CD1c-positive myeloid dendritic cell (primary cell): ENCODE measurements at regions not wholly inside any gene's neighbourhood (a gene's known extent, or its start where the extent isn't known, plus 50 kb on each side); places are given as distances from the start of the nearest gene placed in this dataset.
A peak's percentile ranks its signal among the peaks of the same experiment; 100 is the strongest.
"Not testable (repeated sequence)": the region's sequence is repeated elsewhere in the genome, so short reads cannot be mapped to it uniquely, and the experiment has no call there.

Source experiments
- DNase-seq: peaks from one replicate; pipeline ENCODE4 v3.0.0-alpha.2; 2016; ENCODE audit errors: extremely low spot score

- peak; percentile 79 for DNase-seq
Observed at GRCh38 chr7:106345421-106346166, 60.8 kb upstream of the NAMPT start.

GRCh38 chr7:106344861-106345260 lies 60.1 kb upstream of the NAMPT start:
- peak; percentile 91 for DNase-seq

GRCh38 chr7:106344211-106344610 lies 59.4 kb upstream of the NAMPT start:
- DNase-seq = peak; percentile 10

GRCh38 chr7:106342049-106342448 lies 57.3 kb upstream of the NAMPT start:
- not testable (repeated sequence) for DNase-seq

GRCh38 chr7:106340247-106340596 lies 55.4 kb upstream of the NAMPT start:
- not testable (repeated sequence) for DNase-seq

- no peak for DNase-seq
Observed at GRCh38 chr7:106339513-106340246, 54.9 kb upstream of the NAMPT start.

- DNase-seq = no peak
Observed at GRCh38 chr7:106337754-106338153, 53.0 kb upstream of the NAMPT start.

- no peak for DNase-seq
Observed at GRCh38 chr7:106335814-106336213, 51.0 kb upstream of the NAMPT start.
